Esophagus squamous epithelium (tissue), 4 donors: ENCODE measurements at regions not wholly inside any gene's neighbourhood (a gene's known extent, or its start where the extent isn't known, plus 50 kb on each side); places are given as distances from the start of the nearest gene placed in this dataset.

Experiments
- CTCF ChIP-seq, 6 experiments: fragments of 450-650 bp in 4 of 6; fragments of 200-600 bp in 2 of 6; sonication (generic) in 2 of 6; IDR thresholded peaks; one replicate each; pipeline ENCODE4 v1.5.1; 2016 to 2019; ENCODE audit warnings: antibody characterized with exemption in 6 of 6, mild to moderate bottlenecking in 4 of 6, moderate library complexity in 4 of 6
- POLR2A ChIP-seq, 4 donors: fragments of 450-650 bp; IDR thresholded peaks; one replicate each; pipeline ENCODE4 v1.6.1; 2017; ENCODE audit warnings: antibody characterized with exemption in 4 of 4, mild to moderate bottlenecking in 4 of 4, moderate library complexity in 3 of 4

GRCh38 chrX:45668686-45669443, 468.2 kb upstream of the DIPK2B start:
- TF ChIP-seq CTCF (IDR thresholded peaks at IDR 0.05) (no peak), POLR2A (IDR thresholded peaks at IDR 0.05) (no peak)
